GM12892 (cell line): ENCODE measurements at regions not wholly inside any gene's neighbourhood (a gene's known extent, or its start where the extent isn't known, plus 50 kb on each side); places are given as distances from the start of the nearest gene placed in this dataset.

Experiments
- POLR2A ChIP-seq: IDR thresholded peaks from 2 replicates; pipeline ENCODE4 v1.6.1; 2011; ENCODE audit warnings: low read depth, low read length, control low read depth
- POLR2AphosphoS5 ChIP-seq: IDR thresholded peaks from 2 replicates; pipeline ENCODE4 v1.6.1; 2011; ENCODE audit warnings: low read depth, low read length, control low read depth

GRCh38 chr10:78761311-78761781 is 307.4 kb upstream of the ZMIZ1 start:
- TF ChIP-seq POLR2AphosphoS5 (no peak), POLR2A (no peak)
